Stimulated activated CD4-positive, alpha-beta T cell treated with anti-CD3 and anti-CD28 coated beads, TNF-alpha, amount 100 ng/mL, for 48 hours (primary cell): ENCODE measurements at regions not wholly inside any gene's neighbourhood (a gene's known extent, or its start where the extent isn't known, plus 50 kb on each side); places are given as distances from the start of the nearest gene placed in this dataset.

ENCODE experiments used
- DNase-seq, 3 donors: peaks; one replicate each; pipeline ENCODE4 v3.0.0-alpha.2; 2020; ENCODE audit warnings: low read depth in 3 of 3

- no peak for DNase-seq
These were observed 55.2 kb downstream of the TTC32 start for GRCh38 chr2:19846567-19846966.

DNA sequence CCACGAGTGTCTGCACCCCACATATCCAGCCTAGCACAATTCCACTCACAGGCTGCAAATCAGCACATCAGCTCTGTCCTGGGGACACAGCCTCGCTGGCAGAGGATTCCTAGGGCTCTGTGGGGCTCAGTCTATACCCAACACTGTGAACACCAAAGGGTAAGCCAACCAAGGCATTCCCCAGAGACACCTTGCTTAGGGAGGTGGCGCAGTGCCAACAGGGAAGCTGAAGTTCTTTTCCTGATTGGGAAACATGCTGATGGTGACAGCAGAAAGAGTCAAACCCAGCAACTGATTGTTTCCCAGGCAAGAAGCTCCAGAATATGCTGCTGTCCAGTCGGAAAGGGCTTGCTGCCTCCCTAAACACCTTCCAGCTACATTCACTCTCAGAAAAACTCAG lies 55.8 kb downstream of the TTC32 start:
- DNase-seq, result no peak

GRCh38 chr2:19845323-19845920 lies 56.4 kb downstream of the TTC32 start:
- no peak for DNase-seq

GRCh38 chr2:19844750-19845149 lies 57.0 kb downstream of the TTC32 start:
- DNase-seq, result no peak

DNA sequence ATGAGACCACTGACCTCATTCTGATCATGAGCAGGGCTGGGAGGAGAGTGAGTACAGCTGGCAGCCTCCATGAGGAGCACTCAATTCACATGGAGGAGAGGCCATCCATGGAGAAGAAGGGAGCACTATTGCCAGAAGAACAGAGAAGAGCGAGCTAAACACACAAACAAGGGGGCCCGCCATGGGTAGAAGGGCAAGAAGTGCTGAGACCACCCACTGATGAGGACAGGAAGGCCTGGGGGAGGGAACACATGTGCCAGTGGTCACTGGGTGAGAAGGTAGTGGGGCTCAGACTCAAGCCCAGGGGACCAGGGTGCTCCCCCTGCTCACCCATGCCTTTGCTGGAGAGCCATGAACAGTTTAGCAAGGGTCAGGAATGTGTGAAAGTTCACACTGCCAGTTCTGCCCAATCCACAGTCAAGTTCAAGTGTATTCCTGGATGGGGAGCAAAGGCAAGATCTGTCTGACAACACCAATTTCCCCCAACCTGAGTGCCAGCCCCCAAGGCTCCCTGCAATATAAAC lies 57.7 kb downstream of the TTC32 start:
- DNase-seq, result no peak

DNA sequence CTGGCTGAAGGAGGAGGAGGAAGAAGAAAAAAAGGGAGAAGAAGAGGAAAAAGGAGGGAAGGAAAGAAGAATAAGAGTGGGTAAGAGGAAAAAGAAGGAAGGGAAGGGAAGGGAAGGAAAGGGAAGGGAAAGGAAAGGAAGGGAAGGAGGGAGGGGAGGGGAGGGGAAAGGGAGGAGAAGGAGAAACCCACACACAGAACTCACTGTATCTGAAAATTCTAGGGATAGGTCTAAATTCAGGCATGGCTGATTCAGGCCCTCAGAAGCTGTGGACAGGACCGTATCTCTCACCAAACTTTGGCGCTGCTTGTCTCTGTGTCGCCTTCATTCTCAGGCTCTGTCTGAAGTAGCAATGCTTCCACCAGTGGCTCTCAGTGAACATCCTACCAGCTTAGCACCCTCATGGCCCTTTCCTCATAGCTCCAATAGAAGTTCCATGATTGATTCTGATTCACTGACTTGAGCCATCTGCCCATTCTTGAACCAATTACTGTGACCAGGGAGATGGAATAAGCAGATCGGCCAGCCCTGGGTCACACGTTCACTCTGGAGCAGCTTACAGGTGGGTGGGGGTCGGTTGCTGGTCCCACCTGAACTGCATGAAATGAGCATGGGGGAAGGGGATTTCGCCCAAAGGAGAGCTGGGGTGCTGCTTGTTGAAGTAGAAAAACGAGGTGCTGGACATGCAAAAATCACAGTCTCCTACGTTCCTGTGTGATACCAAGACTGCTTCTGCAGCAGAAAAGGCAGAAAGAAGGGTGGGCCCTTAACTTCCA lies 59.7 kb downstream of the TTC32 start:
- DNase-seq, result no peak

DNA sequence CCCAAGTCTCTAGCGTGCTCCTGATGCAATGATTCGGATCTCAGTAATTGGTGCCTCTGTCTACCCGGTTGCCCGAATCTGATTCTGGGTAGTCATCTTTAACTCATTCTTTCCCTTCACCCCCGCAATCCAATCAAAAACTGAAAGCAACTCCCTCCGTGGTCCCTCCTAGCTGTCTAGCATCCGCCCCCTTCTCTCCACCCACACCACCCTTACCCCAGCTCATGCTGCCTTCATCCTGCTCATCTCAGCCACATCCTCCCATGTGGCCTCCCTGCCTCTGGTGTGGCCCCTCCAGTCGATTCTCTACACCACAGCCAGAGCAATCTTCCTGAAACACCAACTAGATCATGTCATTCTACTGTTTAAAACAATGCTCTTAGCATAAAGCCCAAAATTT lies 62.3 kb downstream of the TTC32 start:
- no peak for DNase-seq

GRCh38 chr2:19838616-19839015 lies 63.2 kb downstream of the TTC32 start:
- DNase-seq, result no peak

DNA sequence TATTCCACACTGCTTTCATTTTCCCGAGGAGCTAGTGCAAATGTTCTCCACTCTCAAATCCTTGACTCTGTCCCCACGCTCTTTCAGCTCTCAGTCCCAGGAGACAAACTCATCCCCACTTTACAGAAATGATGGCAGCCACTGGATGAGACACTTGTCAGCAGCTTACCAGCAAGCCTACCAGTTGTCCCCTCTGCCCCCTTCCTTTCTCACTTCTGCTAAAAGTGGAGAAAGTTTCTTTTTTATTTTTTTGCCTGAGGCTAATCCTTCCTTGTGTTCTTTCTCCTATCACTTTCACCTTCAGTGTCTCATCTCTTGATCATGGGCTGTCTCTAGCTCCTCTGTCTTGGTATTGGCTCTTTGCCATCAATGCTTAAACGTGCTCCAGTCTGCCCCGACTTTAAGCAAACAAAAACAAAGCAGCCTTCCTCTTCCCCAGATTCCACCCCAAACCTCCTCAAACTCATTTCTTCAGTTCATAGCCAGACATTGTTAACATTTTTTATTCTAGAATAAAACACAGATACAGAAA lies 64.5 kb downstream of the TTC32 start:
- DNase-seq, result no peak

- no peak for DNase-seq
These were observed 66.0 kb downstream of the TTC32 start for GRCh38 chr2:19835781-19836281.

GRCh38 chr2:19833978-19834377 lies 67.8 kb downstream of the TTC32 start:
- DNase-seq, result no peak

DNA sequence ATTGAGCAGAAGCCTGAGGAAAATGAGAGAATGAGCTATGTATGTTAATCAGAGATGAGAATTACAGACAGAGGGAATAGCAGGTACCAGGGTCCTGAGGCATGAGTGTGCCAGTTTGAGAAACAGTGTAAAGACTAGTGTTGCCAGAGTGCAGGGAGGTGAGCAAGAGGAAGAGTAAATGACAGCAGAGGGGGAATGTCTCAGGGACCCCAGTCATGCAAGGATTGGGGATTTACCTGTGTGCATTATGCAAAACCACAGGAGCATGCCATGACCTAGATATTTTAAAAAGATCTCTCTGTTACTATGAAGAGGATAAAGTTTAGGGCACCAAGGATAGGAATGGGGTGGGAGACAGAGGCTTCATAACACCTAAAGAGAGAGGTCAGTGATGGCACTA lies 72.1 kb downstream of the TTC32 start:
- DNase-seq, result no peak

DNA sequence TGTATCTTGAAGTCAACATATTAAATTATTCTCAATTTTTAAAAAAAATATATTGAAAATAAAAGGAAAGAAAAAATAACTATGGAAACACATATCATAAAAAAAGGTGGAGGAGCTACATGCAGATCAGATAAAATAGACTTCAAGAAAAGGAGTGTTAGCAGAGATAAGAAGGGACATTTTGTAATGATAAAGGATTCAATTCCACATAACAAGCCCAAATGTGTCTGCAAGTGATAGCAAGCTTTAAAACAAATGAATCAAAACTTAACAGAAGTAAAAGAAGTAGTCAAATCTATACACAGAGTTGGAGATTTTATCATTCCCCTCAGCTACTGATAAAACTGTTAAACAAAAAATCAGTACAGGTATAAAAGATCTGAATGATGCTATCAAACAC lies 74.9 kb downstream of the TTC32 start:
- DNase-seq, result no peak

GRCh38 chr2:19823507-19823906 lies 78.3 kb downstream of the TTC32 start:
- DNase-seq, result no peak

DNA sequence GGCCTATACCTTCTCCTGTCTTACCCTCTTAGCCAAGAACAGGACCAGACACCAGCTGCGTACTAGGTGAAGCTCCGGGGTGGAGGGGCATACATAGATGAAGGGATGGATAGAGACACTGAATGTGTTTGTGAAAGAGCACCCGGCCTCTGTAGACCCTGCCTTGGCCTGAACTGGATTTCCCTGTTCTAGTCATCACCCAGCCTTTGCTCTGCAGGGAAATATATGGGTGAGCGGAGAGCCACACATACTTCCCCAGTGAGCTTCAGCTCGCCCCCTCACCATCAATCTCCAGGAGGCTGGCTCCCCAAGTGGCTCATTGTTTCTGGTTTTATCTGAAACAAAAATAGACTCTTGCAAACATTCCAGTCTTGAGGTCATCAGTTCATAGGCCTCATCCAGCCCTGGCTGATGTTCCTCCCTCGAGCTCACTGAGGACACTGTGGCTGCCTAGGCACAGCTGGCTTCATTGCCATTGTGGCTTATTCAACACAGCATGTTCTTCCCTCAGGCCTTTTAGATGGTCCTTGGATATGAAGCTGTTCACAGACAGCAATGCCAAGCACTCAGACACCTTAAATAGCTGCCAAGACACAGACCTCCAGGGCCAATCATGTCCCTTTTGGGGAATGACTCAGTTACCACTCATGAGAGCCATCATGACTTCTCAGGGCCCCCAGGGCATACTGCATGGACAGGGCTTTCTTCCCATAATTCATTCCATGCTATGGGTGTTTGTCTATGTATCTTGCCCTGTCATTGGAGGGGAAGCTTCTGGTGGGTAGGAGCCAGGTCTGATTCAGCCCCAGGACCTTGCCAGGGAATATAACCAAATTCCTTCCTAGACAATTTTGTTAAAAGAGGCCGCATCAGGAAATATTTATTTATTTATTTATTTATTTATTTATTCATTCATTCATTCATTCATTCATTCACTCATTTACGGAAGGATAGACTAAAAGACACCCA lies 82.4 kb downstream of the TTC32 start:
- DNase-seq, result no peak

DNA sequence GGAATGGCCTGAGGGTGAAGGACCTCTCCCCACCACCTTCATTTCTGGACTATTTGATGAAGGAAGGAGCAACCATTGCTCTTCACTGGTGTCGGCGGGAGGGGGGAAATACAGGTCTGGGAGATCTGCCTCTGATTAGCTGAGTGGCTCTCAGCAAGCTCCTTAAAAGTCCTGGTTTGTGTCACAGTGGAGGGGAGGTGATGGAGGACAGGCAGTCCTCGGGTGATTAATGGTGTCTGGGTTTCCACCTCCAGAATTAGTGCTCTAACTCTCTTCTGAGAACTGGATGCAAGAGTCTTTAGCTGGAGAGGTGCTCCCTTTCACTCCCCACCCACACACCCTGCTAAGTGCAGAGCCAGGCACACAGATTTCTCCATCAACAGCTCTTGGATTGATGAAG lies 83.2 kb downstream of the TTC32 start:
- no peak for DNase-seq

- no peak for DNase-seq
These were observed 83.7 kb downstream of the TTC32 start for GRCh38 chr2:19818039-19818438.

GRCh38 chr2:19815746-19816145 lies 86.0 kb downstream of the TTC32 start:
- no peak for DNase-seq

GRCh38 chr2:19812166-19812565 lies 89.6 kb downstream of the TTC32 start:
- DNase-seq, result no peak

- no peak for DNase-seq
These were observed 90.6 kb downstream of the TTC32 start for GRCh38 chr2:19811186-19811585.

- no peak for DNase-seq
These were observed 91.1 kb downstream of the TTC32 start for GRCh38 chr2:19810637-19811036.

DNA sequence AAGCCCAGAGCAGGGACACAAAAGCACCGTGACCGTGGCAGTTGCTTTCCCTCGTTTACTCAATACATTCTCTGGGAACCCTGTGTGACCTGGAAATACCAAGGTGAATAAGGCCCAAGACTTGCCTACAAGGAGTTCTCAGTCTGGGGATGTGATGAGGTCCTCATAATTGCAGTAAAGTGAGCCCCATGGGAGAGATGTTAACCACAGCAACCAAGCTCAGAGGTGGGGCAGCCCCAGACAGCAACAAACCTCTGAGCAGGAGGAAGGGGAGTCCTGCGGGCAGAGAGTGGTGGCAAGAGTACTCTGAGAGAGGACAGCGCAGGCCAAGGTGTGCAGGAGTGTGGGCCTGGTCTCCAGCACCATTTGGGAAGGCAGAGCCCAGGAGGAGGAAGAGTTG lies 91.6 kb downstream of the TTC32 start:
- DNase-seq, result no peak
